G401 (cell line): ENCODE measurements at regions not wholly inside any gene's neighbourhood (a gene's known extent, or its start where the extent isn't known, plus 50 kb on each side); places are given as distances from the start of the nearest gene placed in this dataset.

ENCODE experiments used
- DNase-seq: peaks from one replicate; pipeline ENCODE4 v3.0.0-alpha.2; 2015; ENCODE audit warnings: low spot score
- in situ Hi-C: cut with HindIII; loops from 2 replicates; pipeline ENCODE4 v1.10.0; 2016; ENCODE audit warnings: low sequenced_read_pairs, mixed read lengths

- no peak for DNase-seq
- in situ Hi-C loops: no loop called here
Measured at GRCh38 chr16:19361587-19361986, 56.1 kb upstream of the TMC5 start.

GRCh38 chr16:19363740-19364139, 53.9 kb upstream of the TMC5 start:
- DNase-seq: peak; percentile 3
- in situ Hi-C loops: no loop called here

- DNase-seq: no peak
- in situ Hi-C loops: no loop called here
Measured at GRCh38 chr16:19365486-19365885, 52.2 kb upstream of the TMC5 start.

- in situ Hi-C loops: no loop called here
- no peak for DNase-seq
Measured at GRCh38 chr16:19366391-19366790, 51.3 kb upstream of the TMC5 start.

- no peak for DNase-seq
- in situ Hi-C loops: no loop called here
Measured at GRCh38 chr16:19367335-19367734, 50.3 kb upstream of the TMC5 start.
